ENCODE measurements at regions not wholly inside any gene's neighbourhood (a gene's known extent, or its start where the extent isn't known, plus 50 kb on each side); places are given as distances from the start of the nearest gene placed in this dataset.

GRCh38 chr3:66149269-66149668, 71.5 kb upstream of the SLC25A26 start:
- no peak overlapping the region for H3K27ac ChIP-seq (ENCODE audit: low read length)
- DNase-seq = no peak
- H3K9ac ChIP-seq (ENCODE audit: low read length) = no peak overlapping the region
- H3K79me2 ChIP-seq (ENCODE audit: low read length) = no peaks in the 10 kb centered on the region
- no peak overlapping the region for H3K4me2 ChIP-seq (ENCODE audit: low read depth, low read length)
- H3K9me3 ChIP-seq (replicated peaks; ENCODE audit: insufficient read depth, low read length) = no peaks in the 10 kb centered on the region
- H3F3A ChIP-seq (ENCODE audit: insufficient read depth, low read length) = no peaks in the 10 kb centered on the region
- TF ChIP-seq CTCF (IDR thresholded peaks at IDR 0.05; ENCODE audit: low read length) = no peak
- no peak for TF ChIP-seq EZH2phosphoT487 (IDR thresholded peaks at IDR 0.05; ENCODE audit: low read length)
- no peak for TF ChIP-seq EZH2 (optimal IDR thresholded peaks at IDR 0.05; ENCODE audit: low read depth, low read length)
- no peak overlapping the region for H2AFZ ChIP-seq (ENCODE audit: low read length)
- no peaks in the 10 kb centered on the region for H3K27me3 ChIP-seq (replicated peaks; ENCODE audit: insufficient read depth, low read length)
- H3K4me1 ChIP-seq (ENCODE audit: low read length) = no peaks in the 10 kb centered on the region
- H3K36me3 ChIP-seq (replicated peaks; ENCODE audit: insufficient read depth, low read length) = no peaks in the 10 kb centered on the region
- no peaks in the 10 kb centered on the region for H4K20me1 ChIP-seq (ENCODE audit: insufficient read depth, low read length)
- no peak overlapping the region for H3K4me3 ChIP-seq (ENCODE audit: low read length)
- no peaks in the 10 kb centered on the region for H3K9me2 ChIP-seq (replicated peaks; ENCODE audit: insufficient read depth, low read length)

- Histone ChIP-seq H3K27me3 (replicated peaks; ENCODE audit: insufficient read depth, low read length) (no peaks in the 10 kb centered on the region), H3K9me2 (replicated peaks; ENCODE audit: insufficient read depth, low read length) (no peaks in the 10 kb centered on the region), H3K4me1 (ENCODE audit: low read length) (no peaks in the 10 kb centered on the region), H3K9me3 (replicated peaks; ENCODE audit: insufficient read depth, low read length) (no peaks in the 10 kb centered on the region), H4K20me1 (ENCODE audit: insufficient read depth, low read length) (no peaks in the 10 kb centered on the region), H3F3A (ENCODE audit: insufficient read depth, low read length) (no peaks in the 10 kb centered on the region), H3K79me2 (ENCODE audit: low read length) (no peaks in the 10 kb centered on the region), H3K9ac (ENCODE audit: low read length) (no peak overlapping the region), H3K36me3 (replicated peaks; ENCODE audit: insufficient read depth, low read length) (no peaks in the 10 kb centered on the region), H3K27ac (ENCODE audit: low read length) (no peak overlapping the region), H2AFZ (ENCODE audit: low read length) (no peak overlapping the region), H3K4me2 (ENCODE audit: low read depth, low read length) (no peak overlapping the region), H3K4me3 (ENCODE audit: low read length) (no peak overlapping the region)
- no peak for TF ChIP-seq EZH2 (optimal IDR thresholded peaks at IDR 0.05; ENCODE audit: low read depth, low read length)
- TF ChIP-seq EZH2phosphoT487 (IDR thresholded peaks at IDR 0.05; ENCODE audit: low read length) = no peak
- no peak for TF ChIP-seq CTCF (IDR thresholded peaks at IDR 0.05; ENCODE audit: low read length)
- no peak for DNase-seq
Measured at GRCh38 chr3:66145408-66145733, 75.4 kb upstream of the SLC25A26 start.

- Histone ChIP-seq H3K4me2 (ENCODE audit: low read depth, low read length) (no peak overlapping the region), H3K4me3 (ENCODE audit: low read length) (no peak overlapping the region), H3K27me3 (replicated peaks; ENCODE audit: insufficient read depth, low read length) (no peaks in the 10 kb centered on the region), H3K4me1 (ENCODE audit: low read length) (no peaks in the 10 kb centered on the region), H2AFZ (ENCODE audit: low read length) (no peak overlapping the region), H3K9ac (ENCODE audit: low read length) (no peak overlapping the region), H3K27ac (ENCODE audit: low read length) (no peak overlapping the region), H3K9me2 (replicated peaks; ENCODE audit: insufficient read depth, low read length) (no peaks in the 10 kb centered on the region), H3K79me2 (ENCODE audit: low read length) (no peaks in the 10 kb centered on the region), H4K20me1 (ENCODE audit: insufficient read depth, low read length) (no peaks in the 10 kb centered on the region), H3K36me3 (replicated peaks; ENCODE audit: insufficient read depth, low read length) (no peaks in the 10 kb centered on the region), H3F3A (ENCODE audit: insufficient read depth, low read length) (no peaks in the 10 kb centered on the region), H3K9me3 (replicated peaks; ENCODE audit: insufficient read depth, low read length) (no peaks in the 10 kb centered on the region)
- no peak for DNase-seq
- TF ChIP-seq EZH2 (optimal IDR thresholded peaks at IDR 0.05; ENCODE audit: low read depth, low read length) (no peak), EZH2phosphoT487 (IDR thresholded peaks at IDR 0.05; ENCODE audit: low read length) (no peak), CTCF (IDR thresholded peaks at IDR 0.05; ENCODE audit: low read length) (no peak)
Measured at GRCh38 chr3:66144568-66145407, 76.0 kb upstream of the SLC25A26 start.
